NCI-H524 treated with DMSO at 0.1 percent for 48 hours (cell line): ENCODE measurements at regions not wholly inside any gene's neighbourhood (a gene's known extent, or its start where the extent isn't known, plus 50 kb on each side); places are given as distances from the start of the nearest gene placed in this dataset.

Source experiments
- DNase-seq: peaks from one replicate; lab custom pipeline; 2025; lab: John Stamatoyannopoulos, UW

DNA sequence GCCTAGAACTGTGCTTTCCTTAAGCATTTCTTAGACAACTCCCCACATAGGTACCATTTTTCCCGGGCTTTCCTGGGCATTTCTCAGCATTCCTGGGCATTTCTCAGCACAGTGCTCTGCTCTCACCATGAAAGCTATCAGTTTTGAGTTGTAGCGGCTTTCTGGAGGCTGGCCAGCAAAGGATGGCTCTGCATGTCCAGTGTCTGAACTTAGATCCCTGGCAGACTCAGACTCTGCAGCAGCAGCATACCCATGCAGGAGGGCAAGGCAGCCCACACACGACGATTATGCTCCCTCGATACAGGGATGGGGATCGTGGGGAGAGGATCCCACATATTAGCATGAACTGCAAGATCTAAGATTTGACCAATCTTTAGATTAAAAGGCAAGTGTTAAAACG is 248.9 kb upstream of the MKI67 start:
- DNase-seq: no peak

DNA sequence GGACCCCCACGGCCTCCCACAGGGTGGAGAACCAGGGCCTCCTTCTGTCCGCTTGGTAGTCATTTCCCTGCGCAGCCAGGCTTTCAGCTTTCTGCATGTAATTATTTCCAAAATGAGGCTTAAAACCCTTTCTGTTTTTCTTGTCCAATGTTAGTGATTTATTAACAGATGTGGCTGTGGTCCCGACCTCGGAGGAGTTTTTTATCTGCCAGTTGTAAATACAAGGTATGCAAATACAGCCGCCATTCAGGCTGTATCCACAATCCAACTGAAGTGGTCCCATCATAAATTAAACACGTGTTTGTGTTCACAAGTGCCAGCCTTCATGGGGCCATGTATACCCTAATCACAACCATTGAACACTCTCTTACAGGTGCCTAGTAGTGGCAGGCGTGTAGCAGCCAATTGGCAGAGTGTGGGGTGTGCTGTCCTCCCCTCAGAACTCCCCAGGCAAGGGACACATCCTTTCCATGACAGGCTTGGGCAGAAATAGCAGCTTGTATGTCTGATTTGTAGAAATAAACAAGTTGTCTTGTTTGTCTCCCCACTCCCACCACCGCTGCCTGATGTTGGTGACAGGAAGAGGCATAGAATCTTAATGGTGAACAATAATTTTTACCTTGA is 251.3 kb upstream of the MKI67 start:
- no peak for DNase-seq

DNA sequence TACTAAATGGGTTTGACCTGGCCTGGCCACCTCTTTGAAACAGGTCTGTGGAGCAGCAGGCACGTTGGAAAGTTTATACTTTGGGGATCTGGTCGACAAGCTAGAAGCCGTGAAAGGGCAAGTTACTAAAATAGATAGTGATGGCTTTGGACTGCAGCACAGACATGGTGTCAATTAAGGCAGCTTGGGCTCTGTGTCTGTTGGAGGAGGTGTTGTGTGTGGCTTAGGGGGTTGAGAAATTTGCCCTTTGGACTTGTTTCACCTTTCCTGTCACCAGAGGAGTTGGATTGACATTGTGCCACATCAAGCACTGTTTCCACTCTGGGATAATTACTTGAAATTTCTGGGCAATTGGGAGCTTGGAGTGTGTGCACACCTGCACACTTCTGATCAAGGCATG is 251.8 kb upstream of the MKI67 start:
- no peak for DNase-seq

DNA sequence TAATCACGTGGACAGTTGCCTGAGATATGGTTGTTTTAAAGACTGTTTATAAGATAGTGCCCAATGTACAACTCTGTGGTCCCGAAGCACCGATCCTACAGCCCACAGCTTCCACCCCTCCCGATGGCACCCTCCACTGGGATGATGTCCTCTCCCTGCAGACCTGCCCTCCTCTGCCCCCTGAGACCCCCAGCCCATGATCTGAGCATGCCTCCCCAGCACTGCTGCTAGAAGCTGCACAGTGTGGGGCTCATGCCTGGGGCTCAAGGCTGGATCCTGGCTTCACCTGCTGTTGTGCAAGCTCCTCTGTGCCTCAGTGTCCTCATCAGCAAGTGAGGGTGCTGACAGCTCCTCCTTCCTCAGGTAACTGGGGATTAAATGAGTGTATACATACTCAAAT is 254.7 kb upstream of the MKI67 start:
- DNase-seq: no peak

- DNase-seq: no peak
Measured at GRCh38 chr10:128382225-128382624, 256.0 kb upstream of the MKI67 start.

- DNase-seq: no peak
Measured at GRCh38 chr10:128384831-128385230, 258.6 kb upstream of the MKI67 start.

DNA sequence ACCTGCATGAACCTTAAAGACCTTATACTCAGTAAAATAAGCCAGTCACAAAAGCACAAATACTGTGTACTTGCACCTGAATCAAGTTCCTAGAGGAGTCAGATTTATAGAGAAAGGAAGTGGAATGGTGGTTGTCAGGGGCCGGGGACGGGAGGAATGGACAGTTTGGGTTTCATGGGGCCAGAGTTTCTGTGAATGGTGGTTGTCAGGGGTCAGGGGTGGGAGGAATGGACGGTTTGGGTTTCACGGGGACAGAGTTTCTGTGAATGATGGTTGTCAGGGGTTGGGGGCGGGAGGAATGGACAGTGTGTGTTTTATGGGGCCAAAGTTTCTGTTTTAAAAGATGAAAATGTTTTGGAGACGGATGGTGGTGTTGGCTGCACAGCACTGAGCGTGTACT is 260.0 kb upstream of the MKI67 start:
- no peak for DNase-seq

DNA sequence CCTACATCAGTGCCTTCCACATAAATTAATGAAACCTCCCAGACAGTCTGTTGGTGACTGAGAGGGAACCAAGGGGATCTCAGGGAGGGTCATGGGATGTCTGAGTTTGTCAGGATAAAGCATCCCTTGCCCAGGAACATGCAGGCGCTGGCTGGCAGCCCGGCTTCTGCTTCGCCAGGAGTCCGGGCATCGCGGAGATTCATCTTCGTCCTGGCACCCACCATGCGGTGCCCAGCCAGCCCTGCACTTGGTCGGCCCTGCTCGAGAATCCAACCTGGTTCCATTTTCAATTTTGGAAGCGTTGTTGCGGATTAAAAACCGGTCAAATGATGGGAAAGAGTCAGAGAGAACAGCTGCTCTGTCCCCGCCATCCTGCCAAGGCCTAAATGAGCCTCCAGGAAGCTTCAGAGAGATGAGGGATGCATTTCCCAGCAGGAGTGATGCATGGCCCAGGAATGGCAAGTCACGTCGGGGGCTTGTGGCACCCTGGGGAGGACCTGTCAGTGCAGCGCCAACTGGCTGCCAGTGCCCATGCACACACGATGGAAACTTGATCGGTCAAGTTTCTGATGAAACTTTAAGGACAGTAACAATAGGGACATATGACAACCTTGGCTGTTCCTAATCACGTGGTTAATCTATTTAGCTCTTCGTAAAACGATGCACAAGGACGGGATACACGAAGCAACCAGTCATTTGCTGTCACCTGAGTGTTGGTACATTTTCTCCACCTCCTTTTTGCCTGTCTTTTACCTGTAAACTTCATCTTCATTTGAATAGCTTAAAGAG is 260.8 kb upstream of the MKI67 start:
- DNase-seq: no peak

DNA sequence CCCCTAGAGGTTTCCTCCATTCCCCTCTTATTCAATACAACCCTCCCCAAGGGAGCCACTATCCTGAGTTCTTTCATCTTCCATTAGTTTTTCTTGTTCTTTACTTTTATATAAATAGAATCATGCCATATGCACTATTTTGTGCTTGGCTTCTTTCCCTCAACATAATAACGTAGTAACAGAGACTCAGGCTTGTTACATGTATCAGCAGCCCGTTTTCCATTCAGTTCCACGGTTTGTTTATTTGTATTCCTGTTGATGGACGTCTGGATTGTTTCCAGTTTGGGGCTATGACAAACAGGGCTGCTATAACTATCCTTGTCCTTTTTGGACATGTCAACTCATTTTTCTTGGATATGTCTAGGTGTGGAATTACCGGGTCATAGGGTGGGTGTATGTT is 264.4 kb upstream of the MKI67 start:
- DNase-seq: no peak

GRCh38 chr10:128393546-128393945 is 267.3 kb upstream of the MKI67 start:
- no peak for DNase-seq

GRCh38 chr10:128398118-128398517 is 271.9 kb upstream of the MKI67 start:
- DNase-seq: no peak

DNA sequence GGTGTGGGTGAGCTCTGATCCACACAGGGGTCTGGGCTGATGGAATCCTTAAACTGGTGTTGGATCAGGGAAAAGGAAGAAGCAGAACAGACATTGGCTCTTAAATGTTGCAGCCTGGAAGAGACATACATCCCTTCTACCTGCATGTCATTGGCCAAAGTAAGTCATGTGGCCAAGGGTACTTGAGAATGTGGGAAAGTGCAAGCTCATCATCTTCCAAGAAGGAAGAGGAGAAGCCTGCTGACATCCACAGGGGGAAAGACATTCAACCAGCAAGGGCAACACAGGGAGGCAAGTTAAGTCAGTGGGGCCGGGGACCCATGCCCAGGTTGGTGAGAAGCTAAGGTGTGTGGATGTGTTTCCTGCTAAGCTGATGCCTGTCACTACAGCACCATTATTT is 272.8 kb upstream of the MKI67 start:
- no peak for DNase-seq

GRCh38 chr10:128400564-128400963 is 274.3 kb upstream of the MKI67 start:
- no peak for DNase-seq

GRCh38 chr10:128405450-128405849 is 279.2 kb upstream of the MKI67 start:
- no peak for DNase-seq

DNA sequence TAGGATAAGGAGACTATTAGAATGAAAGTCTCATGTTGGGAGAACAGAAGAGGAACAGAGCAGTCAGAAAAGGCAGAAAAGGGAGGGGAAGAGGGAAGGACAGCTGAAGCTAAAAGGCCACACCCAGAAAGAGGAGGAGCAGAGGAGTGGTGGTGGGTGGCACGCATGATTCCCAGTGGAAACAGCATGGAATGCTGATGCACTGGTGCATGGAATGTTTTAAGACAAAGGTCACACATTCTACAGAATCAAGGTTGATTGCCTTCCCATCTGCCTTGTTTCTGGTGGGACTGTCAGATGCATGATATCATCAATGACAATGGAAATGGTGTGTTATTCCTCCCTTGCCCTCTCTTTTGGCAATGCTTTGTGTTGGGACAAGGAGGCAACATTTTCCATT is 285.4 kb upstream of the MKI67 start:
- no peak for DNase-seq

DNA sequence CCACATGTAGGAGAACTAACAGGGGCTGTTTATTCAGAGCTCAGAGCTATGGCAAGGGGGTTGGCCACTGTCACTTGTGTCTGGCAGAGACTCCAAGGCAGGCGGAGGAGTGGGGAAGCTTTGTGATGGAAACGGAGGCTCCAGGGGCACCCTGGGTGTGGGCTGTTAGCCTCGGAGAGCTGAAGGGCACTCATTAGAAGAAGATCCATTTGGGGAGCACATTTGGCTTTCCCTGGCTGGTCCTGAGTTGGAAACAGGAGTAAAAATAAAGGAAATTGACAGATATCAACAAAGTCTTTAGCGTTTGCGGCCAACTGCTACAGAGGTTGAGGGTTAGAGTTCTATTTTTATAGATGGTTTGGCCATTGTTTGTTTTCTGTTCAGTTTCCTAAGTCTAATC is 288.3 kb upstream of the MKI67 start:
- DNase-seq: no peak

- no peak for DNase-seq
Measured at GRCh38 chr10:128416231-128416630, 290.0 kb upstream of the MKI67 start.

DNA sequence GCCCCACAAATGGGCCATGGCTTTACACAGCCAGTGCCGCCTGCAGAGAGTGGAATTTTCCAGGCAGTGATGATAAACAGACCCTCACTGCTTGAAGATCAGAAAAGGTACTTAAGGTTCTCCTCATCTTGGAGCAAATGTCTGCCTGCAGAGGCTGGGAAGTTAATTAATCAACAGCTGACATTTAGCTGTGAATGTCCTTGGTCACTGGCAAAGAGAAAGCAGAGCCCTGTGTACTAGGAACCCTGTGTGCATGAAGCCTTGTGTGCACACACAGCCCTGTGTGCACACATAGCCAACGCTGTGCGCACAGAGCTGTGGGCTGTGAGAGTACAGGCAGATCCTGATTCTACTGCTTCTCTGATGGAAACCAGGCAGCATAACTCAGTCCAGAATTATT is 291.6 kb upstream of the MKI67 start:
- no peak for DNase-seq

DNA sequence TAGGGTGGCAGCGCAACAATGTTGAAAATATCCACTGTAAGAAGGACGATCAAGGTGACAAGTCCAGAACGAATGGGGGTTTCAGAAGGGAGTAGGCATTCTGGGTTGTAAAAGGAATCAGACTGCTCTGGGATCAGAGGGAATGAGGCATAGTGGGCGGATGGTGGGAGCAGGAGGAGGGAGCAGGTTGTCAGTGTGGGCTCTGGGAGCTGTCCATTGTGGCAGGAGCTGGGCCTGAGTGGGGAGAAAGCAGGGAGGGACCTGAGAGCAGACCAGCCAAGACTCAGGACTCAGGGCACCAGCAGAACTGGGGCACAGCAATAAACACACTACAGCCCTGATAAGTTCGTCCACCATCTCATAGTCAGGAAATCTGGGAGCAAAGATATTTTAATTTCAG is 292.6 kb upstream of the MKI67 start:
- no peak for DNase-seq

GRCh38 chr10:128419466-128420019 is 293.3 kb upstream of the MKI67 start:
- DNase-seq: no peak

DNA sequence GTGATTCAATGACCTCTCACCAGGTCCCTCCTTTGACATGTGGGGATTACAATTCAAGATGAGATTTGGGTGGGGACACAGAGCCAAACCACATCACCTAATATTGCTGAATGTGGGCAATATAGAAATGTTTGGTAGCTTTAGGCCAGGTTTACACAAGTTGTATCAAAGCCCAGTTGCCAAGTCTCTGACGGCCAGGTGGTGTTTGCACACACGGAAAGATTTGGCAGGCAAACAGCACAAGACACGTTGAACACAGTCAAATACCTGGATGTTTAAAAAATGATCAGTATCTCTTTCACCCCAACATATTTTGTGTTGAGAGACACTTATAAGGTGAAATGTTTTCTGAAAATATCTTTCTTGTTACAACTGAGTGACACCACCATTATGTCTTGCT is 294.4 kb upstream of the MKI67 start:
- DNase-seq: no peak

DNA sequence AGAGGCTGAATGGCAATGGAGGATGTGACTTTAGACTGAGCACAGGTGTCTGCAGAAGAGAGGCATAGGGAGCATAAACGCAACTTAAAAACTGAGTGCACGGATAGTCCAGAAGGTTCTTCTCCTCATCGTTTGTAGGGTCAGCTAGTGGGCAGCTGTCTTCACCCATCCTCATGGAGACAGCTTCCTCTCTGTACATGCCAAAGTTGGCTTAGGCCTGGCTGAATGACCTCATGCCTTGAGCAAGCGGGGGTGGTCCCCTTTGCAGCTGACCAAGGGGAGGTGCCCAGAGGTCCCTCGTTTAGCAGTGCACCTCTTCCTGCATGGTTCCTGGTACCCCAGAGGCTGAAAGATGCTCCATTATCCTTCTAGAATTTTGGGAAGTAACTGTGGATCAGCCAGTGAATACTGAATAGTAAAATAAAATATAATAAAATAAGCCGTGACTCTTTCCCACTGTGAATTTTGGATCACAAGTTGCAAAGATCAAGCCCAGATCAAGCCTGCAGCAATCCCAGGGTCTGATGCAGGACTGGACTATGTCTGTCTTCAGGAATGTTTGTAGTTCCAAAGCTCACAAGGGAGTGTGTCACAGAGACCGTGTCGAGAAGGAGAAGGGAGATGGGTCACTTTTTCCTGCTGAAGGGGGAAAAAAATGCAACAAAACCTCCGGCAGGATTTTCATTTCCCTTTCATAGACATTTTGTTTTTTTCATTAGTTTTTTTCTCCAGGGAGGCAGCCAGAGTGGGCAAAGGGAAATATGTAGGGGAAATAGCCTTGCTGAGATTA is 295.3 kb upstream of the MKI67 start:
- DNase-seq: no peak

DNA sequence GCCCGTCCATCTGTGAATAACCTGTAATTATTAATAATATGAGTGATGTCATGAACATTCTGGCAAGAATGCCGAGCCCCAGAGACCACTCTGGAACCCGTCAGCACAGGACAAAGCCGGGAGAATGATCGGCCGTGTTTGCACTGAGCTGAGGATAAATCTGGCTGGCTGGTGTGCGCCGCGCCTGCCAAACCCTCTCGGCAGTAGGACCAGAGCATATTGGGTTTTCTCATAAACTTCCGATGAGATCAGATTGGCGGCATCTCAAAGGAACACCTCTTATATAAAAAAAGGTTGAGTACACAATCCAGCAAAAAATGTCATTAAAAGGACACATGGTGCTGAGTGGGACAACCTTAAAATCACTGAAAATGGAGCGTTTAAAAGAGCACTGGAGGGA is 296.0 kb upstream of the MKI67 start:
- no peak for DNase-seq
